HG02981 (cell line): ENCODE measurements at regions not wholly inside any gene's neighbourhood (a gene's known extent, or its start where the extent isn't known, plus 50 kb on each side); places are given as distances from the start of the nearest gene placed in this dataset.

Source experiments
- ATAC-seq: cut with Tn5 transposase; IDR thresholded peaks from one replicate; pipeline ENCODE4 v1.9.1; 2021; ENCODE audit warnings: mild to moderate bottlenecking, moderate library complexity; ENCODE audit not compliant: unreplicated experiment

GRCh38 chr2:43129676-43130547 is 96.5 kb downstream of the ZFP36L2 start:
- no peak for ATAC-seq

- no peak for ATAC-seq
Measured at GRCh38 chr2:43128559-43128955, 97.8 kb downstream of the ZFP36L2 start.

- no peak for ATAC-seq
Measured at GRCh38 chr2:43127941-43128558, 98.4 kb downstream of the ZFP36L2 start.

- no peak for ATAC-seq
Measured at GRCh38 chr2:43127208-43127940, 99.0 kb downstream of the ZFP36L2 start.

- ATAC-seq, result no peak
Measured at GRCh38 chr2:43126817-43127207, 99.6 kb downstream of the ZFP36L2 start.

GRCh38 chr2:43125090-43125998 is 101.1 kb downstream of the ZFP36L2 start:
- ATAC-seq, result no peak

GRCh38 chr2:43124687-43125057 is 101.7 kb downstream of the ZFP36L2 start:
- ATAC-seq, result no peak

GRCh38 chr2:43123981-43124686 is 102.3 kb downstream of the ZFP36L2 start:
- ATAC-seq, result no peak

- ATAC-seq, result no peak
Measured at GRCh38 chr2:43123486-43123885, 102.9 kb downstream of the ZFP36L2 start.

- ATAC-seq, result no peak
Measured at GRCh38 chr2:43123028-43123427, 103.4 kb downstream of the ZFP36L2 start.

- ATAC-seq, result no peak
Measured at GRCh38 chr2:43121580-43122314, 104.7 kb downstream of the ZFP36L2 start.

GRCh38 chr2:43119303-43119702 is 107.1 kb downstream of the ZFP36L2 start:
- ATAC-seq, result no peak

GRCh38 chr2:43117521-43118143 is 108.8 kb downstream of the ZFP36L2 start:
- ATAC-seq, result no peak

GRCh38 chr2:43116988-43117387 is 109.4 kb downstream of the ZFP36L2 start:
- ATAC-seq, result no peak

GRCh38 chr2:43115881-43116280 is 110.5 kb downstream of the ZFP36L2 start:
- no peak for ATAC-seq

- ATAC-seq, result no peak
Measured at GRCh38 chr2:43114210-43114609, 112.2 kb downstream of the ZFP36L2 start.

- no peak for ATAC-seq
Measured at GRCh38 chr2:43111788-43112554, 114.4 kb downstream of the ZFP36L2 start.

GRCh38 chr2:43110442-43110871 is 115.9 kb downstream of the ZFP36L2 start:
- ATAC-seq, result no peak
